ENCODE measurements at regions not wholly inside any gene's neighbourhood (a gene's known extent, or its start where the extent isn't known, plus 50 kb on each side); places are given as distances from the start of the nearest gene placed in this dataset.
A peak's percentile ranks its signal among the peaks of the same experiment; 100 is the strongest.

- in situ Hi-C loops (cut with HindIII; ENCODE audit: low pct_ligation_motif_present, low pct_unique_long_range_greater_than_20kb, low sequenced_read_pairs) = no loop called here
- peak; percentile 6 for DNase-seq
Observed at GRCh38 chr4:116880625-116881024, 204.8 kb downstream of the TRAM1L1 start.

GRCh38 chr4:116878280-116878679 lies 207.1 kb downstream of the TRAM1L1 start:
- in situ Hi-C loops (cut with HindIII; ENCODE audit: low pct_ligation_motif_present, low pct_unique_long_range_greater_than_20kb, low sequenced_read_pairs) = no loop called here
- no peak for DNase-seq

GRCh38 chr4:116877069-116877468 lies 208.3 kb downstream of the TRAM1L1 start:
- DNase-seq = no peak
- in situ Hi-C loops (cut with HindIII; ENCODE audit: low pct_ligation_motif_present, low pct_unique_long_range_greater_than_20kb, low sequenced_read_pairs) = no loop called here

GRCh38 chr4:116872941-116873340 lies 212.4 kb downstream of the TRAM1L1 start:
- DNase-seq = no peak
- in situ Hi-C loops (cut with HindIII; ENCODE audit: low pct_ligation_motif_present, low pct_unique_long_range_greater_than_20kb, low sequenced_read_pairs) = no loop called here

- DNase-seq = no peak
- in situ Hi-C loops (cut with HindIII; ENCODE audit: low pct_ligation_motif_present, low pct_unique_long_range_greater_than_20kb, low sequenced_read_pairs) = no loop called here
Observed at GRCh38 chr4:116872308-116872707, 213.1 kb downstream of the TRAM1L1 start.

DNA sequence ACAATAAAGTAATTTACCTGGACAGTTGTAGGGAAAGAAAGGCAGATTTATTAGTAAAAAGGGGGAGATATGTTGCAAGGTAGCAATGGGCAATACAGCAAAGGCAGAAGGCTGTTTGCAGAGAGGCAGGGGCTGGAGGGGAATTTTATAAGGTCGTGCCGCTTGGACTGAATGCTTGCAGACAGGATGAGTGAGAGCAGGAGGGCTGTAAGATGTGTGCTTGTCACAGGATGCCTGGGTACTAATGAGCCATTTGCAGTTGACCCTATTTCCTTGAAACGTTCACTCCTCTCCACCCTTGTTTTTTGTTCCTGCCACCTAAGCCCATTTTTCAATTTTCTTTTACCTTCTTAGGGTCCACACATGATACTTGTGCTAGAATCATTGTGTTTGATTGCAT lies 214.7 kb downstream of the TRAM1L1 start:
- in situ Hi-C loops (cut with HindIII; ENCODE audit: low pct_ligation_motif_present, low pct_unique_long_range_greater_than_20kb, low sequenced_read_pairs) = no loop called here
- DNase-seq = no peak

- DNase-seq = no peak
Observed at GRCh38 chr4:116866106-116866505, 219.3 kb downstream of the TRAM1L1 start.

GRCh38 chr4:116862592-116862991 lies 222.8 kb downstream of the TRAM1L1 start:
- in situ Hi-C loops (cut with HindIII; ENCODE audit: low pct_ligation_motif_present, low pct_unique_long_range_greater_than_20kb, low sequenced_read_pairs) = no loop called here

More at GRCh38 chr4:116866106-116866505, 219.3 kb downstream of the TRAM1L1 start:
- in situ Hi-C loops (cut with HindIII; ENCODE audit: low pct_ligation_motif_present, low pct_unique_long_range_greater_than_20kb, low sequenced_read_pairs) = no loop called here

GRCh38 chr4:116860891-116861290 lies 224.5 kb downstream of the TRAM1L1 start:
- no peak for DNase-seq
- in situ Hi-C loops (cut with HindIII; ENCODE audit: low pct_ligation_motif_present, low pct_unique_long_range_greater_than_20kb, low sequenced_read_pairs) = no loop called here

More at GRCh38 chr4:116862592-116862991, 222.8 kb downstream of the TRAM1L1 start:
- DNase-seq = no peak

- peak; percentile 23 for DNase-seq
Observed at GRCh38 chr4:116849620-116850019, 235.8 kb downstream of the TRAM1L1 start.

DNA sequence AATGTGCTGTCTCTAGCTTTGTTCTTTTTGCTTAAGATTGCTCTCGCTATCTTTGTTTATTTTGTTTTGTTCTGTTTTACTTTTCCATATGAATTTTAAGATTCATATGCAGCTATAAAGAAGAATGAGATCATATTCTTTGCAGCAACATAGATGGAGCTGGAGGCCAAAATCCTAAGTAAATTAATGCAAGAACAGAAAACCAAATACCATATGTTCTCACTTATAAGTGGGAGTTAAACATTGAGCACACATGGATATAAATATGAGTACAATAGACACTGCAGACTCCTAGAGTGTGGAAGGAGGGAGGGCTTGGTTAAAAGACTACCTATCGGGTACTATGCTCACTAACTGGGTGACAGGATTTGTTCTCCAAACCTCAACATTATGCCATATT lies 237.8 kb downstream of the TRAM1L1 start:
- in situ Hi-C loops (cut with HindIII; ENCODE audit: low pct_ligation_motif_present, low pct_unique_long_range_greater_than_20kb, low sequenced_read_pairs) = no loop called here
- no peak for DNase-seq

More at GRCh38 chr4:116849620-116850019, 235.8 kb downstream of the TRAM1L1 start:
- in situ Hi-C loops (cut with HindIII; ENCODE audit: low pct_ligation_motif_present, low pct_unique_long_range_greater_than_20kb, low sequenced_read_pairs) = no loop called here

- DNase-seq = peak; percentile 34
- in situ Hi-C loops (cut with HindIII; ENCODE audit: low pct_ligation_motif_present, low pct_unique_long_range_greater_than_20kb, low sequenced_read_pairs) = no loop called here
Observed at GRCh38 chr4:116839826-116840225, 245.6 kb downstream of the TRAM1L1 start.

- DNase-seq = no peak
- in situ Hi-C loops (cut with HindIII; ENCODE audit: low pct_ligation_motif_present, low pct_unique_long_range_greater_than_20kb, low sequenced_read_pairs) = no loop called here
Observed at GRCh38 chr4:116838609-116839008, 246.8 kb downstream of the TRAM1L1 start.

- in situ Hi-C loops (cut with HindIII; ENCODE audit: low pct_ligation_motif_present, low pct_unique_long_range_greater_than_20kb, low sequenced_read_pairs) = no loop called here
- DNase-seq = no peak
Observed at GRCh38 chr4:116829187-116829586, 256.2 kb downstream of the TRAM1L1 start.

GRCh38 chr4:116824172-116824571 lies 261.2 kb downstream of the TRAM1L1 start:
- no peak for DNase-seq
- in situ Hi-C loops (cut with HindIII; ENCODE audit: low pct_ligation_motif_present, low pct_unique_long_range_greater_than_20kb, low sequenced_read_pairs) = no loop called here

DNA sequence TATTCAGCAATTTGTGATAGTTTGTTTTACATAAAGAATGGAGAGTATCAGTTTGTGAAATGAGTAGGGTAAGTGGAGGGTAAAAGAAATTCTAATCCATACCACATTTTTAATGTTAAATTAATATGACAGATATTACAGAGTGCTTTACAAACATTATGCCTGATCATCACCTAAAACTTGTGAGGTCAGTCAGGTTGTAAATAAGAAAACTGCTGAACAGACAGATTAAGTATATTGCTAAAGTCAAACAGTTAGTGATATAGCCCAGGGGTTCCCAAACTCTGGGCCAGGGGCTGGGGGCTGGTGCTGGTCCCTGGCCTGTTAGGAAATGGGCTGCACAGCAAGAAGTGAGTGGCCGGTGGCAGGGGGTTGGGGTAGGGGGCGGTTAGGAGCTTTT lies 273.6 kb downstream of the TRAM1L1 start:
- DNase-seq = no peak
- in situ Hi-C loops (cut with HindIII; ENCODE audit: low pct_ligation_motif_present, low pct_unique_long_range_greater_than_20kb, low sequenced_read_pairs) = no loop called here

DNA sequence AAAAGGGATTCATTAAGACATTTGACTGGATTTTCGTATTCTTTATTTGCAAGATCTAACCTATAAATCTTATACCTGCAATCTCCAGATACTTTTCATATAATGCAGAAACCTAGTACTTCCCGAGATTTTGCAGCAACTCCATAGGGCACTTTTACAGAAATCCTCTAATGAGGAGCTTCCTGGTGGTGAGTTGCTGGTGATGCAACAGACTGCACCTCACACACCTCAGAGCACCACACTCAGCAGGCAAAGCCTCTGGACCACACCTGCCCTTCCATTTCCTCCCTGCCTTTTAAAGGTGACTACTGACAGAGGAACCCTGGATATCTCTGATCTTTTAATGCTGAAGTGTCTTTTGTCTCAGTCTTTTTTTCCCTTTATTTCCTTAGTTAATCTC lies 289.4 kb downstream of the TRAM1L1 start:
- in situ Hi-C loops (cut with HindIII; ENCODE audit: low pct_ligation_motif_present, low pct_unique_long_range_greater_than_20kb, low sequenced_read_pairs) = no loop called here
- no peak for DNase-seq

DNA sequence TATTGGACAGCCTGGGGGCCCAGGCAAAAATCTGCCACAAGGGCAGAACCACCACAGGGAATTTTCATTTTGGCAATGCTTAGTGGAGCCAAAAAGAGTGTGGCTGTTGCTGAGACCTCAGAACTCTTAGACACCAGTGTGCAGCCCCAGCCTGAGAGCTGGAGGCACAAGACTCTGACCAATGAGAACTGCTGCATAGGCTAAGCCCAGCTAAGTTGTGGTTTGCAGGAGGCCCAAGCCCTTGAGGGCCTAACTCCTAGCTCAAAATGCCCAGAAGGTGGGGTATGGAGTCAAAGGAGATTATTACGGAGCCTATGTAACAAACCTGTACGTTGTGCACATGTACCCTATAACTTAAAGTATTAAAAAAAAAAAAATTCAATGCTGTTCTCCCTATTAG lies 296.7 kb downstream of the TRAM1L1 start:
- no peak for DNase-seq
- in situ Hi-C loops (cut with HindIII; ENCODE audit: low pct_ligation_motif_present, low pct_unique_long_range_greater_than_20kb, low sequenced_read_pairs) = no loop called here

- DNase-seq = no peak
- in situ Hi-C loops (cut with HindIII; ENCODE audit: low pct_ligation_motif_present, low pct_unique_long_range_greater_than_20kb, low sequenced_read_pairs) = no loop called here
Observed at GRCh38 chr4:116755051-116755450, 330.3 kb downstream of the TRAM1L1 start.

GRCh38 chr4:116752027-116752426 lies 333.3 kb downstream of the TRAM1L1 start:
- DNase-seq = no peak
- in situ Hi-C loops (cut with HindIII; ENCODE audit: low pct_ligation_motif_present, low pct_unique_long_range_greater_than_20kb, low sequenced_read_pairs) = no loop called here

DNA sequence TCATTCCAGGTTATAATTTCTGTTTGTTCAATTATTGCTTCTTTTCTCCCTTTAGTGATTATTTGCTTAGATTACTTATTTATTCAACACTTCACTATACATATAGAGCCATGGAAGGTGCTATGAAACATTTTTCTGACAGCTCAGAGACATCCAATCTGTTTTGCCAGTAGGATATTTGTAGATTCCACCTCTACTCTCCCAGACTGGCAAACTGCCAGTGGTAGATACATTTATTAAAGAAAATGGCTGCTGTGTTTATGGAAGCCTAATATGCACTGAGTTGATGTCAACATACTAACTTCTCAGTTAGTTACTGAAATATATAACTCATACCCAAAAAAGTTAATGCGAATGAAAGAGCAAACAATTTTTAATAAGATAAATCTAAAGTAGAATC lies 348.6 kb downstream of the TRAM1L1 start:
- in situ Hi-C loops (cut with HindIII; ENCODE audit: low pct_ligation_motif_present, low pct_unique_long_range_greater_than_20kb, low sequenced_read_pairs) = no loop called here
- no peak for DNase-seq
